K562 (cell line): ENCODE measurements at regions not wholly inside any gene's neighbourhood (a gene's known extent, or its start where the extent isn't known, plus 50 kb on each side); places are given as distances from the start of the nearest gene placed in this dataset.

Source experiments
- ATAC-seq: fragments of 200-7000 bp; cut with Tn5 transposase; 3 replicates; pipeline ENCODE4 v1.9.1; 2020; ENCODE audit warnings: moderate library complexity
- BruUV-seq: library from RNA; stranded (reverse); fragments of 400-500 nt; replicated peaks from 2 replicates; lab custom pipeline; 2021; lab: Mats Ljungman, UMichigan
- CTCF ChIA-PET: fragments of 300-600 bp; formaldehyde crosslinking; extraction: SDS; loops from one replicate; lab custom pipeline; 2021; ENCODE audit warnings: low intra/inter-chr PET ratio; lab: Yijun Ruan, JAX
- POLR2A ChIA-PET: fragments of 300-600, 350-650 bp; sonication (Branson Sonifier 250); formaldehyde crosslinking; extraction: SDS; loops from one replicate; lab custom pipeline; 2021; ENCODE audit warnings: antibody characterized with exemption, inconsistent platforms; lab: Yijun Ruan, JAX
- DNase-seq, 4 experiments: peaks; one replicate each; pipeline versions ENCODE4 v3.0.0 to v3.0.0-alpha.2; 2011 to 2018; ENCODE audit warnings: low spot score in 3 of 4, mixed read lengths in 3 of 4; ENCODE audit errors: extremely low read depth in 1 of 4
- FAIRE-seq: peaks from 2 replicates; lab custom pipeline; 2011; peaks lifted over from hg19 to GRCh38; lab: Jason Lieb, UNC
- H2AFZ ChIP-seq: 2 replicates; pipeline ENCODE4 v1.6.0; 2011; ENCODE audit warnings: low read depth, low read length, control low read depth, inconsistent platforms
- H3K27ac ChIP-seq: fragments of 200-600 bp; 3 replicates; pipeline ENCODE4 v1.8.0; 2011; ENCODE audit warnings: low read depth, mild to moderate bottlenecking, control low read depth, inconsistent platforms, low read length, moderate library complexity, mixed read lengths; ENCODE audit errors: extremely low read depth
- H3K27me3 ChIP-seq, 2 experiments: fragments of 300-600 bp in 1 of 2; 2 replicates in 1 of 2; 3 replicates in 1 of 2; pipeline versions ENCODE4 v1.6.0 to v1.8.0; 2011; ENCODE audit warnings: inconsistent platforms in 2 of 2, low read length in 2 of 2, mild to moderate bottlenecking in 1 of 2, mixed read lengths in 1 of 2, moderate library complexity in 1 of 2; ENCODE audit not compliant: control insufficient read depth in 2 of 2, insufficient read depth in 2 of 2
- H3K36me3 ChIP-seq: fragments of 300-600 bp; 3 replicates; pipeline ENCODE4 v1.8.0; 2011; ENCODE audit warnings: mild to moderate bottlenecking, low read length, inconsistent platforms; ENCODE audit not compliant: control insufficient read depth, insufficient read depth
- H3K4me1 ChIP-seq, 2 experiments: fragments of 200-600 bp in 1 of 2; replicated peaks in 1 of 2; 2 replicates in 1 of 2; 3 replicates in 1 of 2; pipeline versions ENCODE4 v1.5.1 to v1.8.0; 2011; ENCODE audit warnings: inconsistent platforms in 2 of 2, low read length in 2 of 2, mild to moderate bottlenecking in 1 of 2, mixed read lengths in 1 of 2, moderate library complexity in 1 of 2; ENCODE audit not compliant: control insufficient read depth in 2 of 2, insufficient read depth in 2 of 2
- H3K4me2 ChIP-seq: 2 replicates; pipeline ENCODE4 v1.6.1; 2011; ENCODE audit warnings: low read length, control low read depth, inconsistent platforms, mixed read lengths; ENCODE audit not compliant: insufficient read depth
- H3K4me3 ChIP-seq: fragments of 200-600 bp; sonication (generic), shearing (Covaris generic); 2 replicates; pipeline ENCODE4 v1.5.1; 2016; ENCODE audit warnings: control low read depth, inconsistent platforms
- H3K79me2 ChIP-seq: fragments of 200-600 bp; 3 replicates; pipeline ENCODE4 v1.8.0; 2011; ENCODE audit warnings: low read length, inconsistent platforms; ENCODE audit not compliant: control insufficient read depth, insufficient read depth
- H3K9ac ChIP-seq, 2 experiments: 2 replicates each; pipeline versions ENCODE4 v1.6.0 to v1.6.1; 2011; ENCODE audit warnings: low read depth in 2 of 2, low read length in 2 of 2, control low read depth in 1 of 2, inconsistent platforms in 1 of 2, mild to moderate bottlenecking in 1 of 2, mixed read lengths in 1 of 2; ENCODE audit not compliant: insufficient read depth in 1 of 2
- H3K9me1 ChIP-seq: one replicate; pipeline ENCODE4 v1.6.0; 2011; ENCODE audit warnings: inconsistent platforms, mild to moderate bottlenecking, low read length, moderate library complexity; ENCODE audit not compliant: control insufficient read depth, insufficient read depth
- H3K9me3 ChIP-seq: replicated peaks from 2 replicates; pipeline ENCODE4 v1.5.1; 2011; ENCODE audit warnings: low read depth, low read length, inconsistent platforms; ENCODE audit not compliant: control insufficient read depth, insufficient read depth
- H4K20me1 ChIP-seq: replicated peaks from 2 replicates; pipeline ENCODE4 v1.6.1; 2011; ENCODE audit warnings: low read length, inconsistent platforms, mixed read lengths; ENCODE audit not compliant: control insufficient read depth, insufficient read depth
- E2F1 ChIP-seq: sonication (generic); formaldehyde crosslinking; IDR thresholded peaks from 2 replicates; pipeline ENCODE4 v1.8.1; 2023; ENCODE audit warnings: mild to moderate bottlenecking, missing genetic modification reagents, moderate library complexity
- GABPA ChIP-seq: fragments of 200-800 bp; sonication (Bioruptor generic); conservative IDR thresholded peaks from 2 replicates; pipeline ENCODE4 v1.6.1; 2016; ENCODE audit warnings: low read depth, missing genetic modification characterization, missing compliant biosample characterization
- HNRNPLL ChIP-seq: fragments of 200-400 bp; formaldehyde crosslinking; IDR thresholded peaks from 2 replicates; pipeline ENCODE4 v1.6.1; 2017; ENCODE audit warnings: low read length, low read depth, mild to moderate bottlenecking; ENCODE audit not compliant: poor library complexity, severe bottlenecking
- MECOM ChIP-seq: fragments of 250-450 bp; sonication (Bioruptor Pico); IDR thresholded peaks from 2 replicates; pipeline ENCODE4 v1.8.0; 2022; ENCODE audit warnings: inconsistent platforms
- MNT ChIP-seq, 2 experiments: fragments of 450-650 bp; conservative IDR thresholded peaks; 2 replicates each; pipeline ENCODE4 v1.6.1; 2017; ENCODE audit warnings: mild to moderate bottlenecking in 2 of 2, moderate library complexity in 2 of 2
- NFRKB ChIP-seq: fragments of 450-650 bp; IDR thresholded peaks from 2 replicates; pipeline ENCODE4 v1.6.1; 2016; ENCODE audit warnings: low read depth
- POLR2H ChIP-seq: IDR thresholded peaks from 2 replicates; pipeline ENCODE4 v1.6.1; 2016; ENCODE audit warnings: missing genetic modification characterization, low read depth, mild to moderate bottlenecking, control low read depth, missing compliant biosample characterization, moderate library complexity
- RUNX1 ChIP-seq: sonication (generic); IDR thresholded peaks from 2 replicates; pipeline ENCODE4 v1.6.1; 2016; ENCODE audit warnings: antibody characterized with exemption, low read depth
- SMAD2 ChIP-seq: fragments of 150-350 bp; IDR thresholded peaks from 2 replicates; pipeline ENCODE4 v1.6.1; 2014; ENCODE audit warnings: low read depth, mild to moderate bottlenecking, low read length
- SUPT5H ChIP-seq: fragments of 450-650 bp; IDR thresholded peaks from 2 replicates; pipeline ENCODE4 v1.6.1; 2016
- TEAD4 ChIP-seq, 2 experiments: sonication (generic) in 1 of 2; formaldehyde crosslinking in 1 of 2; IDR thresholded peaks; 2 replicates each; pipeline versions ENCODE4 v1.6.1 to v1.8.0; 2012 to 2022; ENCODE audit warnings: borderline replicate concordance in 1 of 2, inconsistent platforms in 1 of 2, low read length in 1 of 2, mild to moderate bottlenecking in 1 of 2, missing genetic modification reagents in 1 of 2
- ZBTB8A ChIP-seq: fragments of 450-650 bp; IDR thresholded peaks from 2 replicates; pipeline ENCODE4 v1.6.1; 2018; ENCODE audit warnings: mild to moderate bottlenecking, moderate library complexity; ENCODE audit not compliant: partially characterized antibody
- ZNF764 ChIP-seq: fragments of 250-450 bp; sonication (Bioruptor Pico); IDR thresholded peaks from 2 replicates; pipeline ENCODE4 v1.4.0; 2020; ENCODE audit warnings: low read depth, mild to moderate bottlenecking, moderate library complexity
- WGBS: fragments of 100-300 bp; shearing (Covaris generic); methylation state at CpG from one replicate; pipeline ENCODE4 v1.1.6; 2016; ENCODE audit warnings: low coverage, mixed read lengths; ENCODE audit not compliant: insufficient coverage; ENCODE audit errors: missing lambda C conversion rate; 5-methylcytosine and 5-hydroxymethylcytosine counted together
- in situ Hi-C: fragments of 300-500 bp; cut with MboI; formaldehyde crosslinking; loops from 4 replicates; pipeline ENCODE4 v1.15.0; 2018; ENCODE audit warnings: inconsistent platforms, mixed read lengths
- intact Hi-C: fragments of 100-400 bp; cut with micrococcal nuclease; formaldehyde crosslinking; loops from 2 replicates; pipeline ENCODE4 v1.14.2; 2022

- no peak overlapping the region for H2AFZ ChIP-seq
- FAIRE-seq (no peak), DNase-seq (no peak), ATAC-seq (no peak)
- no peak overlapping the region for H3K27ac ChIP-seq
- H3K27me3 ChIP-seq: peaks cover 0 to 1% of the 10 kb centered on the region in 2 experiments; a peak in 3 of 5 replicates
- no TSS peak for BruUV-seq
- in situ Hi-C loops (no loop called here), intact Hi-C loops (no loop called here)
- ChIA-PET CTCF (no interaction called here), POLR2A (no interaction called here)
- H3K79me2 ChIP-seq: no peaks in the 10 kb centered on the region
- H3K4me1 ChIP-seq: no peaks in the 10 kb centered on the region
- WGBS: under 1% methylated on average over 10 of the region's 10 CpGs
- H3K4me2 ChIP-seq: no peak overlapping the region
- H3K9me3 ChIP-seq: no peaks in the 10 kb centered on the region
- H3K9ac ChIP-seq: no peak overlapping the region
- no peaks in the 10 kb centered on the region for H3K9me1 ChIP-seq
- TF ChIP-seq ZBTB8A (no peak), RUNX1 (no peak), NFRKB (no peak), SUPT5H (no peak), E2F1 (CRISPR knock-in tag) (no peak), TEAD4 (IDR thresholded peaks at IDR 0.05; ENCODE audit: low read length) (no peak), TEAD4 (CRISPR knock-in tag; IDR thresholded peaks at IDR 0.05; ENCODE audit: borderline replicate concordance) (no peak), POLR2H (tag) (no peak), SMAD2 (no peak), MNT (conservative IDR thresholded peaks at IDR 0.05) (no peak), HNRNPLL (no peak), ZNF764 (no peak), GABPA (no peak), MECOM (CRISPR knock-in tag) (no peak)
- H3K4me3 ChIP-seq: no peak overlapping the region
- H3K36me3 ChIP-seq: no peaks in the 10 kb centered on the region
- H4K20me1 ChIP-seq: no peaks in the 10 kb centered on the region
Measured at GRCh38 chr15:94770199-94770598, 538.8 kb downstream of the MCTP2 start.
